ENCODE measurements at regions not wholly inside any gene's neighbourhood (a gene's known extent, or its start where the extent isn't known, plus 50 kb on each side); places are given as distances from the start of the nearest gene placed in this dataset.

GRCh38 chr11:11143849-11144248, 209.2 kb downstream of the CSNK2A3 start:
- TF ChIP-seq CTCF (IDR thresholded peaks at IDR 0.05) = no peak
- no peak for TF ChIP-seq POLR2AphosphoS5 (IDR thresholded peaks at IDR 0.05; ENCODE audit: insufficient read depth in 1 of 2, low read depth in 1 of 2)
- TF ChIP-seq POLR2A (IDR thresholded peaks at IDR 0.05) = no peak

All from vagina (tissue), 2 donors.